Trophoblast cell (in vitro differentiated cells and primary cell): ENCODE measurements at regions not wholly inside any gene's neighbourhood (a gene's known extent, or its start where the extent isn't known, plus 50 kb on each side); places are given as distances from the start of the nearest gene placed in this dataset.

Source experiments
- DNase-seq, 2 donors: peaks; one replicate each; pipeline ENCODE4 v3.0.0-alpha.2; 2016
- H2AFZ ChIP-seq: 2 replicates; pipeline ENCODE4 v1.6.1; 2013; ENCODE audit warnings: low read length, moderate library complexity, mild to moderate bottlenecking; ENCODE audit not compliant: insufficient read depth, poor library complexity
- H2AK5ac ChIP-seq: 2 replicates; pipeline ENCODE4 v1.6.1; 2013; ENCODE audit warnings: mild to moderate bottlenecking, low read length
- H2BK120ac ChIP-seq: 2 replicates; pipeline ENCODE4 v1.6.1; 2013; ENCODE audit warnings: low read length, mild to moderate bottlenecking, moderate library complexity; ENCODE audit not compliant: insufficient read depth, poor library complexity
- H2BK12ac ChIP-seq: 2 replicates; pipeline ENCODE4 v1.6.1; 2013; ENCODE audit warnings: mild to moderate bottlenecking, low read length, moderate library complexity
- H2BK5ac ChIP-seq: 2 replicates; pipeline ENCODE4 v1.6.1; 2013; ENCODE audit warnings: low read length, low read depth, moderate library complexity, mild to moderate bottlenecking; ENCODE audit not compliant: poor library complexity
- H3K14ac ChIP-seq: 2 replicates; pipeline ENCODE4 v1.6.1; 2013; ENCODE audit warnings: mild to moderate bottlenecking, low read length
- H3K18ac ChIP-seq: 2 replicates; pipeline ENCODE4 v1.6.1; 2013; ENCODE audit warnings: mild to moderate bottlenecking, low read length
- H3K23ac ChIP-seq: 2 replicates; pipeline ENCODE4 v1.6.1; 2013; ENCODE audit warnings: low read length
- H3K27ac ChIP-seq: 2 replicates; pipeline ENCODE4 v1.5.1; 2013; ENCODE audit warnings: low read depth, mild to moderate bottlenecking, inconsistent platforms, low read length, moderate library complexity
- H3K27me3 ChIP-seq: 2 replicates; pipeline ENCODE4 v1.6.1; 2013; ENCODE audit warnings: inconsistent platforms, mild to moderate bottlenecking, low read length, moderate library complexity; ENCODE audit not compliant: insufficient read depth
- H3K36me3 ChIP-seq, 2 experiments: 1 replicate in 1 of 2; 2 replicates in 1 of 2; pipeline ENCODE4 v1.6.1; 2013; ENCODE audit warnings: low read length in 2 of 2, mild to moderate bottlenecking in 2 of 2, moderate library complexity in 1 of 2; ENCODE audit not compliant: insufficient read depth in 2 of 2, control insufficient read depth in 1 of 2
- H3K4ac ChIP-seq: 2 replicates; pipeline ENCODE4 v1.6.1; 2013; ENCODE audit warnings: low read depth, mild to moderate bottlenecking, low read length, moderate library complexity
- H3K4me1 ChIP-seq, 2 experiments: 1 replicate in 1 of 2; 2 replicates in 1 of 2; pipeline ENCODE4 v1.6.1; 2013; ENCODE audit warnings: low read length in 2 of 2, mild to moderate bottlenecking in 2 of 2, moderate library complexity in 1 of 2; ENCODE audit not compliant: insufficient read depth in 2 of 2, control insufficient read depth in 1 of 2
- H3K4me2 ChIP-seq: 2 replicates; pipeline ENCODE4 v1.6.1; 2013; ENCODE audit warnings: inconsistent platforms, mild to moderate bottlenecking, low read length, moderate library complexity
- H3K4me3 ChIP-seq: 2 replicates; pipeline ENCODE4 v1.5.1; 2013; ENCODE audit warnings: mild to moderate bottlenecking, low read depth, low read length, inconsistent platforms
- H3K79me1 ChIP-seq: one replicate; pipeline ENCODE4 v1.6.1; 2013; ENCODE audit warnings: low read length
- H3K79me2 ChIP-seq: 2 replicates; pipeline ENCODE4 v1.6.1; 2013; ENCODE audit warnings: low read length, mild to moderate bottlenecking; ENCODE audit not compliant: control insufficient read depth, insufficient read depth, poor library complexity
- H3K9ac ChIP-seq: 2 replicates; pipeline ENCODE4 v1.6.1; 2013; ENCODE audit warnings: mild to moderate bottlenecking, low read length
- H3K9me3 ChIP-seq: 2 replicates; pipeline ENCODE4 v1.6.1; 2013; ENCODE audit warnings: low read depth, mild to moderate bottlenecking, control low read depth, inconsistent platforms, low read length; ENCODE audit not compliant: insufficient read depth
- H4K12ac ChIP-seq: 2 replicates; pipeline ENCODE4 v1.6.1; 2013; ENCODE audit warnings: low read depth, mild to moderate bottlenecking, low read length, moderate library complexity
- H4K8ac ChIP-seq: 2 replicates; pipeline ENCODE4 v1.6.1; 2013; ENCODE audit warnings: low read depth, mild to moderate bottlenecking, low read length, moderate library complexity
- H4K91ac ChIP-seq: one replicate; pipeline ENCODE4 v1.6.1; 2013; ENCODE audit warnings: low read depth, mild to moderate bottlenecking, low read length, moderate library complexity
- WGBS: extraction: QIAGEN DNeasy Blood & Tissue Kit; methylation state at CpG from one replicate; pipeline ENCODE4 v1.1.7; 2013; ENCODE audit warnings: missing lambda C conversion rate; ENCODE audit not compliant: insufficient read length, insufficient coverage; ENCODE audit errors: extremely low coverage; 5-methylcytosine and 5-hydroxymethylcytosine counted together

GRCh38 chr2:23296691-23297090 is 88.3 kb upstream of the KLHL29 start:
- Histone ChIP-seq H3K4ac (no peak overlapping the region), H3K9me3 (no peaks in the 10 kb centered on the region), H3K18ac (no peak overlapping the region), H3K4me2 (no peak overlapping the region), H2BK12ac (no peak overlapping the region), H2AFZ (no peak overlapping the region), H3K23ac (no peak overlapping the region), H3K79me2 (no peaks in the 10 kb centered on the region), H4K91ac (no peak overlapping the region), H3K4me3 (no peak overlapping the region), H2AK5ac (no peak overlapping the region), H2BK120ac (no peak overlapping the region), H3K27ac (no peak overlapping the region), H4K12ac (no peak overlapping the region), H3K4me1 (no peaks in the 10 kb centered on the region), H3K14ac (no peak overlapping the region), H3K36me3 (no peaks in the 10 kb centered on the region), H3K27me3 (no peaks in the 10 kb centered on the region), H4K8ac (no peak overlapping the region), H3K9ac (no peak overlapping the region), H3K79me1 (no peaks in the 10 kb centered on the region), H2BK5ac (no peak overlapping the region)
- DNase-seq, result no peak
- WGBS, result no CpG with 5 or more reads among the region's 9 CpGs

- Histone ChIP-seq H3K9ac (no peak overlapping the region), H2AK5ac (no peak overlapping the region), H3K4ac (no peak overlapping the region), H3K79me2 (no peaks in the 10 kb centered on the region), H3K4me2 (no peak overlapping the region), H3K27ac (no peak overlapping the region), H3K36me3 (no peaks in the 10 kb centered on the region), H3K23ac (no peak overlapping the region), H3K4me3 (no peak overlapping the region), H2BK12ac (no peak overlapping the region), H3K79me1 (no peaks in the 10 kb centered on the region), H3K18ac (no peak overlapping the region), H3K9me3 (no peaks in the 10 kb centered on the region), H4K91ac (no peak overlapping the region), H2BK5ac (no peak overlapping the region), H2AFZ (no peak overlapping the region), H3K27me3 (no peaks in the 10 kb centered on the region), H3K4me1 (no peaks in the 10 kb centered on the region), H3K14ac (no peak overlapping the region), H4K12ac (no peak overlapping the region), H2BK120ac (no peak overlapping the region), H4K8ac (no peak overlapping the region)
- no CpG with 5 or more reads among the region's 3 CpGs for WGBS
- DNase-seq, result no peak
Measured at GRCh38 chr2:23297112-23297511, 87.9 kb upstream of the KLHL29 start.

GRCh38 chr2:23298551-23298950 is 86.4 kb upstream of the KLHL29 start:
- Histone ChIP-seq H4K12ac (no peak overlapping the region), H3K4ac (no peak overlapping the region), H2BK12ac (no peak overlapping the region), H3K79me2 (no peaks in the 10 kb centered on the region), H3K4me1 (no peaks in the 10 kb centered on the region), H3K9ac (no peak overlapping the region), H3K27ac (no peak overlapping the region), H3K14ac (no peak overlapping the region), H3K23ac (no peak overlapping the region), H2BK120ac (no peak overlapping the region), H3K4me3 (peak overlapping the region; percentile 25), H3K27me3 (no peaks in the 10 kb centered on the region), H3K79me1 (no peaks in the 10 kb centered on the region), H3K18ac (no peak overlapping the region), H3K9me3 (no peaks in the 10 kb centered on the region), H4K91ac (no peak overlapping the region), H4K8ac (no peak overlapping the region), H3K36me3 (no peaks in the 10 kb centered on the region), H2BK5ac (no peak overlapping the region), H3K4me2 (no peak overlapping the region), H2AK5ac (no peak overlapping the region), H2AFZ (no peak overlapping the region)
- no CpG with 5 or more reads among the region's 6 CpGs for WGBS
- no peak for DNase-seq

- no peaks in the 10 kb centered on the region for H3K79me2 ChIP-seq
Measured at GRCh38 chr2:23299476-23300195, 85.3 kb upstream of the KLHL29 start.

More at GRCh38 chr2:23299476-23300195, 85.3 kb upstream of the KLHL29 start:
- no peak overlapping the region for H3K18ac ChIP-seq
- H3K79me1 ChIP-seq, result no peaks in the 10 kb centered on the region
- H3K4me2 ChIP-seq, result no peak overlapping the region
- H3K27ac ChIP-seq, result no peak overlapping the region
- H3K4ac ChIP-seq, result no peak overlapping the region
- no peak overlapping the region for H3K4me3 ChIP-seq
- no peaks in the 10 kb centered on the region for H3K4me1 ChIP-seq
- no peak overlapping the region for H2BK12ac ChIP-seq
- no peak overlapping the region for H2BK120ac ChIP-seq
- DNase-seq, result no peak
- H3K23ac ChIP-seq, result peak overlapping the region; percentile 36
- H2AK5ac ChIP-seq, result no peak overlapping the region
- no CpG with 5 or more reads among the region's 8 CpGs for WGBS
- no peak overlapping the region for H3K9ac ChIP-seq
- no peak overlapping the region for H4K91ac ChIP-seq
- no peaks in the 10 kb centered on the region for H3K9me3 ChIP-seq
- no peaks in the 10 kb centered on the region for H3K36me3 ChIP-seq
- H2AFZ ChIP-seq, result no peak overlapping the region
- H3K14ac ChIP-seq, result no peak overlapping the region
- H4K8ac ChIP-seq, result no peak overlapping the region
- H3K27me3 ChIP-seq, result no peaks in the 10 kb centered on the region
- H2BK5ac ChIP-seq, result no peak overlapping the region
- H4K12ac ChIP-seq, result no peak overlapping the region
